Pancreas (tissue), 10 donors: ENCODE measurements at regions not wholly inside any gene's neighbourhood (a gene's known extent, or its start where the extent isn't known, plus 50 kb on each side); places are given as distances from the start of the nearest gene placed in this dataset.

Source experiments
- ATAC-seq, 4 donors: fragments of 200-7000 bp; cut with Tn5 transposase; one replicate each; pipeline versions ENCODE4 v1.8.0 to v1.9.1; 2020; ENCODE audit warnings: mild to moderate bottlenecking in 4 of 4, moderate library complexity in 4 of 4
- DNase-seq, 6 donors: peaks; one replicate each; pipeline ENCODE4 v3.0.0-alpha.2; 2020
- FAIRE-seq: peaks from 2 replicates; lab custom pipeline; 2012; peaks lifted over from hg19 to GRCh38; lab: Jason Lieb, UNC
- H3K27ac ChIP-seq, 4 donors: fragments of 200-600 bp; sonication (generic); 1 replicate in 3 of 4; 2 replicates in 1 of 4; pipeline versions ENCODE4 v1.5.0 to v1.8.0; 2020
- H3K27me3 ChIP-seq, 4 donors: fragments of 200-600 bp; one replicate each; pipeline ENCODE4 v1.8.0; 2021
- H3K36me3 ChIP-seq, 3 donors: fragments of 200-600 bp; sonication (generic) in 1 of 3; one replicate each; pipeline versions ENCODE4 v1.5.0 to v1.8.0; 2020 to 2021
- H3K4me1 ChIP-seq, 3 donors: fragments of 200-600 bp; one replicate each; pipeline ENCODE4 v1.8.0; 2021
- H3K4me3 ChIP-seq, 4 donors: fragments of 200-600 bp; sonication (generic) in 2 of 4; one replicate each; pipeline versions ENCODE4 v1.5.0 to v1.8.0; 2020 to 2021
- H3K9me3 ChIP-seq, 4 donors: fragments of 200-600 bp; one replicate each; pipeline ENCODE4 v1.8.0; 2021
- WGBS, 2 donors: extraction: QIAGEN DNeasy Blood & Tissue Kit; methylation state at CpG; one replicate each; pipeline ENCODE4 v1.1.7; 2013; 5-methylcytosine and 5-hydroxymethylcytosine counted together
- intact Hi-C, 3 donors: fragments of 100-400 bp; cut with DNase I; formaldehyde crosslinking; loops; one replicate each; pipeline versions ENCODE4 v1.11.1 to v1.14.2; 2022
- TF ChIP-seq, protein P1 (sequence below), 4 donors: fragments of 200-600 bp; sonication (generic) in 3 of 4; IDR thresholded peaks; one replicate each; pipeline versions ENCODE4 v1.5.0 to v1.8.0; 2021; ENCODE audit warnings: antibody characterized with exemption in 4 of 4
- donor health status: healthy with polysubstance abuse.
- donor health status: DM: no; HTN: no; CAD: no; lungs with moderate emphysema.
- donor health status: DM: no; HTN: no; CAD: no.
- donor health status: control.
- donor health status: control.
- donor health status: Bipolar disorder and iron deficiency.
- donor health status: DM: yes; HTN: yes; CAD: no.
- donor health status: DM: no; HTN: no; CAD: no.
- donor health status: DM: no; HTN: no; CAD: no.
- donor health status: DM: yes; HTN: yes; CAD: no.

DNA sequence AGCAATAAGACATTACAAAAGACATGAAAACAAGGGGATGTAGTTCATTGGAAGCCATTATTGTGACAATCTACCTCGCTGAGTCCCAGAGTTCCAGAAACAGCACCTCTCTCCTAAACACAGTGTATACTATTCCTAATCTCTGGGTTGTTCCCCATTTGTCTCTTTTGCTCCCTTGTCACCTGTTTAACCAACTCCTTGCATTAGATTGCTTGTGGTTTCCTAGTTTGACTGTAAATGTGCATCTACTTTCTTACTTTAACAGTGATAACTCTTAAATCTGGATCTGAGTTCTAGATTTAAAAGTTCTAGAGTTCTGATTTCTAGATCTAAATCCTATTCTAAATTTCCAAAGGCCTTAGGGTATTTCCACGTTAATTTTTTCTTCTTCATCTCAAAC, 71.6 kb upstream of the TET2 start:
- Histone ChIP-seq H3K4me3 (no peak overlapping the region), H3K36me3 (no peaks in the 10 kb centered on the region), H3K9me3 (no peaks in the 10 kb centered on the region), H3K4me1 (no peaks in the 10 kb centered on the region), H3K27me3 (no peaks in the 10 kb centered on the region), H3K27ac (no peak overlapping the region)
- intact Hi-C loops, result no loop called here
- WGBS, 2 donors, result 52 to 58% methylated on average over 2 of the region's 2 CpGs
- DNase-seq, result no peak
- TF ChIP-seq, protein P1, sequence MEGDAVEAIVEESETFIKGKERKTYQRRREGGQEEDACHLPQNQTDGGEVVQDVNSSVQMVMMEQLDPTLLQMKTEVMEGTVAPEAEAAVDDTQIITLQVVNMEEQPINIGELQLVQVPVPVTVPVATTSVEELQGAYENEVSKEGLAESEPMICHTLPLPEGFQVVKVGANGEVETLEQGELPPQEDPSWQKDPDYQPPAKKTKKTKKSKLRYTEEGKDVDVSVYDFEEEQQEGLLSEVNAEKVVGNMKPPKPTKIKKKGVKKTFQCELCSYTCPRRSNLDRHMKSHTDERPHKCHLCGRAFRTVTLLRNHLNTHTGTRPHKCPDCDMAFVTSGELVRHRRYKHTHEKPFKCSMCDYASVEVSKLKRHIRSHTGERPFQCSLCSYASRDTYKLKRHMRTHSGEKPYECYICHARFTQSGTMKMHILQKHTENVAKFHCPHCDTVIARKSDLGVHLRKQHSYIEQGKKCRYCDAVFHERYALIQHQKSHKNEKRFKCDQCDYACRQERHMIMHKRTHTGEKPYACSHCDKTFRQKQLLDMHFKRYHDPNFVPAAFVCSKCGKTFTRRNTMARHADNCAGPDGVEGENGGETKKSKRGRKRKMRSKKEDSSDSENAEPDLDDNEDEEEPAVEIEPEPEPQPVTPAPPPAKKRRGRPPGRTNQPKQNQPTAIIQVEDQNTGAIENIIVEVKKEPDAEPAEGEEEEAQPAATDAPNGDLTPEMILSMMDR (IDR thresholded peaks at IDR 0.05), result no peak
- no peak for FAIRE-seq
- ATAC-seq, result no peak

DNA sequence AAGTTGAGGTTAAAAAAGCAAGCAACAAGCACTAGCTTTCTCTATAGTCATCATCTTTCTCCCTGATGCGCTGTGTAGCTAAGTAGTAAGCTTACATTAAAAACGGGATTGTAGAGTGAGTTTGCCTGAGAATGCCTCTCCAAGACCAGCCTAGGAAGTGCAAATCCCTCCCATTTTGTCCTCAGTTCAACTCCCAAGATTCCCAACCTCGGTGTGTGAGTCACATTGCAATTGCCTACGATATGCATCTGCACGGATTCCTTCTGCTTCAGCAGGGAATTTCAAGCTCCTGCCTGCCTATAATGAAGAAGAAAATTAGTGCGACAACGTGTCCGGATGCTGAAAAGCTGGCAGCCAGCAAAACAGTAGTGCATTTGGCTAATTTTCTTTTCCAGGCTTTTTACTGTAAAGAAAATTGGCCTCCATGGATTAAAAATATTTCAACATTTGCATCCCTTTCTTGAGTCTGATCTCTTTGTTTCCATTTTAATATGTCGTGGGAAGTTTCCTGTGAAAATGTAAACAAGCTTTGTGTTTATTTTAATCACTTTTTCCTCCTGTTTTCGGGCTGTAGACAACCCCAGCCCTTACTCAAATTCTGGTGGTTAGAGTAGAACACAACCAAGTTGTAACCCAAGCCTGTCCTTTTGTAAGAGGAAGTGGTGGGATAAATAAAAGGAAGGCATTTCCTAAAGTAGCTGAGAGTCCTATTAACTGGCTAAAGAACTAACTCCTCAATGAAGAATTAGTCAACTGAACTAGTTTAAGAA, 58.4 kb upstream of the TET2 start:
- 32% methylated on average over 10 of the region's 10 CpGs for WGBS, 2 donors
- H3K27ac ChIP-seq, result no peak overlapping the region

DNA sequence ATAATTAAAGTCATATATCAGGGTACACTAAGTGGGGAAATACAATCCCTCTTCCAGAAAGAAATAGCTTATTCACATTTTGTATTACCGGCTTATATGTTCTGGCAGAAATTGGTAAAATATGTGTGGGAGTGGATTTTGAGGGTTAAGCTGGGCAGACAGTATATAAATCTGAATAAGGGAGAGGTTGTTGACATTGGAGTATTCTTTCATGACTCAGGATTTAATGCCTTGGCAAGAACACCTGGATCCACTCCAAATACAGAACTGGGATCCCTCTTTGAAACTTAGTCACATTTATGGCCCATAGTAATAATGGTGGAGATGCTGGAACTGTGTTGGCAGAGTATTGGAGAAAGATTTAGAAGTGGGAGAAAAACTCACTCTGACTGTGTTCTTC, 54.3 kb upstream of the TET2 start:
- H3K27ac ChIP-seq, result no peak overlapping the region
- no peak for FAIRE-seq
- no peaks in the 10 kb centered on the region for H3K36me3 ChIP-seq
- no peak overlapping the region for H3K4me3 ChIP-seq
- no peaks in the 10 kb centered on the region for H3K4me1 ChIP-seq
- ATAC-seq, result no peak
- H3K27me3 ChIP-seq, result no peaks in the 10 kb centered on the region
- no peaks in the 10 kb centered on the region for H3K9me3 ChIP-seq
- WGBS, 2 donors, result 89 to 94% methylated on average over 1 of the region's 1 CpG
- intact Hi-C loops, result no loop called here
- DNase-seq, result no peak
- TF ChIP-seq, protein P1 (IDR thresholded peaks at IDR 0.05), result no peak

More for the DNA sequence above, 58.4 kb upstream of the TET2 start:
- no peak overlapping the region for H3K4me3 ChIP-seq
- peak in 1 of 6 donors; percentile 9 for DNase-seq
- no peaks in the 10 kb centered on the region for H3K9me3 ChIP-seq
- H3K27me3 ChIP-seq, result no peaks in the 10 kb centered on the region
- intact Hi-C loops, result no loop called here
- TF ChIP-seq, protein P1 (IDR thresholded peaks at IDR 0.05), result no peak
- FAIRE-seq, result no peak
- H3K4me1 ChIP-seq, result no peaks in the 10 kb centered on the region
- ATAC-seq, result peak in 2 of 4 donors; percentile 20 to 61
- H3K36me3 ChIP-seq, result no peaks in the 10 kb centered on the region

DNA sequence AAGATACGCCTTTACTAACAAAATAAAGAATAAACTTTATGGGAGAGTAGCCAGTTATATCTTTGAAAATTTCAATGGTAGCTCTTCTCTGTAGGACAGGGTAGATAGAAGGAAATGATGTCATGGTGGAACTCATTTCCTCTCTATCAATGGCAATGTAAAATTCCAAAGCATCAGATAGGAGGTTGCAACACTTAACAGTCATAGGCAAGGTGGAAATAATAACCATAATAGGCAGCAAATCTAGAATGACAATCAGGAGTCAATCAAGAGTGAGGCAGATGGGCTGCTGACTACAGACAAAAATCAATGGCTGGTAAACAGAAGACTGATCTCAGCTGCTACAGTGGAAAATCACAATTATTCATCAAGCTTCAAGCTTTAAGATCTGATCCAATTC, 53.9 kb upstream of the TET2 start:
- Histone ChIP-seq H3K4me3 (no peak overlapping the region), H3K9me3 (no peaks in the 10 kb centered on the region), H3K27me3 (no peaks in the 10 kb centered on the region), H3K4me1 (no peaks in the 10 kb centered on the region), H3K27ac (no peak overlapping the region), H3K36me3 (no peaks in the 10 kb centered on the region)
- DNase-seq (no peak), ATAC-seq (no peak), FAIRE-seq (no peak)
- TF ChIP-seq, protein P1 (IDR thresholded peaks at IDR 0.05), result no peak
- intact Hi-C loops, result no loop called here
- 77 to 94% methylated on average over 1 of the region's 1 CpG for WGBS, 2 donors

DNA sequence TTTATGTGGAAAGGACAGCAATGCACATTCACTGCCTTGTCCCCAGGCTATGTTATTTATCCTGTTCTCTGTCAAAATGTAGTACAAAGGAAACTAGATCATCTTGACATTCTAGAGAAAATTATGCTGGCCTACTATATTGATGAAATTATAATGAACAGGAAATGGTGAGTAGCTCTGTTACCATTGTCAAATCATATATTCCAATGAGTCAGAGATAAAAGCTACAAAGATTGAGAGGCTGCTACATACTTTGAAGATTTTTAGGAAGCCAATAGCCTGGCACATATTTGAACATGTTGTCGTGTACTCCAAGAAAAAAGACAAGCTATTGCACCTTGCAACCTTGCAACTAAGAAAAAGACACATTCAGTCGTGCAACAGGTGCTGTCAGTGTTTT, 52.7 kb upstream of the TET2 start:
- FAIRE-seq (no peak), ATAC-seq (no peak), DNase-seq (no peak)
- TF ChIP-seq, protein P1 (IDR thresholded peaks at IDR 0.05), result no peak
- Histone ChIP-seq H3K9me3 (no peaks in the 10 kb centered on the region), H3K27me3 (no peaks in the 10 kb centered on the region), H3K4me1 (no peaks in the 10 kb centered on the region), H3K4me3 (no peak overlapping the region), H3K27ac (no peak overlapping the region), H3K36me3 (no peaks in the 10 kb centered on the region)
- WGBS, 2 donors, result 43% methylated on average over 2 of the region's 2 CpGs
- intact Hi-C loops, result no loop called here
